Inferior parietal cortex (tissue), 1 donor: ENCODE measurements at regions not wholly inside any gene's neighbourhood (a gene's known extent, or its start where the extent isn't known, plus 50 kb on each side); places are given as distances from the start of the nearest gene placed in this dataset.

Experiments
- DNase-seq: peaks from one replicate; pipeline ENCODE4 v3.0.0-alpha.2; 2016; ENCODE audit errors: extremely low spot score

DNA sequence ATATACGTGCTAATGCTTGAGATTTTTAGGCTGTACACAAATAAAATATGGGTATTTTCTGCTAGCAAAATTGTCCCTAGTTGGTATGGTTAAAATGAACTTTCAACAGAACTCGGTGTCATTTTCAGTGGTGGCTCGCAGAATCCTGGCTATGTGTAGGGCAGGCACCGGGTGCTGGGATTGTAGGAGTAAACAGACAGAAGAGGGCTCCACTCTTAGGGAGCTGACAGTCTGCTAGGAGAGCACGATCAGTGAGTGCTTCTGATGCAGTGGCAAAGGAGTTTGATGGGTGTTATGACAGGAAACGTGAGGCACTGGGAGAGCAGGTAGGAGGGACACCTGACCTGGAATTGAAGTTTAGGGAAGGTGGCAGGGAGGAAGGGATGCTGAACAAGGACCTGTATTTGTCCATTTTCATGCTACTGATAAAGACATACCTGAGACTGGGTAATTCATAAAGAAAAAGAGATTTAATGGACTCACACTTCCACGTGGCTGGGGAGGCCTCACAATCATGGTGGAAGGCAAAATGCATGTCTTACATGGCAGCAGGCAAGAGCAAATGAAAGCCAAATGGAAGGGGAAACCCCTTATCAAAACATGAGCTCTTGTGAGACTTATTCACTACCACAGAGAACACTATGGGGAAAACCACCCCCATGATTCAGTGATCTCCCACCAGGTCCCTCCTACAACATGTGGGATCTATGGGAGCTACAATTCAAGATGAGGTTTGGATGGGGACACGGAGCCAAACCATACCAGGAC lies 105.4 kb upstream of the LCLAT1 start:
- DNase-seq: no peak

DNA sequence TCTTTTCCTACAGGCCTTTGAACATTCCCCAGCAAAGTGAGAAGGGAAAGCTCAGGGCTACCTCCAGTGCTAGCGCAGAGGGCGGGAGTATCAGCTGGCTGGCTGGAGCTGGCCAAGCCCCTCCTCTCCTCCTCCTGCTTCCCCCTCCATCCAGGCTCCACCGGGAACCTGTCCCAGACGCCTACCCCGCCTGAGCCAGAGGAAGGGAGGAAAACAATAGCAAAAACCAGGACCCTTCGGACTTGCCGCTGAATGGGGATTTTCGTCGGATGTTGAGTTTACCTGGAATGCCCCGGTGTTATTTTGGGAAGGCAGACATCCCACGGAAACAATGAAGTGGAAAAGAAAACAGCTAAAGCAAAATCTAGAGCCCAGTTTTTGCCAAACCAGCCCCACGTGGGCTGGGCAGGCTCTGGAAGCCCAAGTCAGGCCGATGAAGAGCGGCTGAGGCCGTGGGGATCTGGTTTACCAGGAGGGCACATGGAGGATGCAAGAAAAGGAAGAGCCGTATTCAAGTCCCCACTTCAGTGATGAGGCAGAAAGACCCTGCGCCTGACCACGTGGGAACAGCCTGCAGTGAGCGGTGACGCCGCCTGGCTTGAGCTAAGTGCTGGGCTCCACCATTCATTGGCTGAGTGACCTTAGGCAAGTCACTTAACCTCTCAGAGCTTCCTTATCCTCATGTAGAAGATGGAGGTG lies 100.4 kb upstream of the LCLAT1 start:
- no peak for DNase-seq

DNA sequence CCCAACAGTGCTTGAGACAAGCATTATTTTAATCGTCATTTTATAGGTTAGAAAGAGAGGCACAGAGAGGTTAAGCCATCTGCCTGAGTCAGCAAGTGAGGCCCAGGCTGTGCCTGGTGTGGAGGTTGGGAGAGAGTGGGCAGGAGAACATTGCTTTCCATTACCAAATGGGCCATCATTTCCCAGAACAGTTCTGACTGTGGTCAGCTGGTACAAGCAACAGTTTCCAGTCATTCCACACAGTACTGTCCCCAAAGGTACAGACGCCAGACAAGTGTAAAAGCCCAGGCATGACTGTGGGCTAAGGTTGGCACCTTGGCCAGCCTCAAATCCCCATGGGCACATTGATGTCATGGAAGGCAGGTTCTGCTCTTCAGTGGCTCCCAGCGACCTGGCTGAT lies 98.2 kb upstream of the LCLAT1 start:
- DNase-seq: no peak

DNA sequence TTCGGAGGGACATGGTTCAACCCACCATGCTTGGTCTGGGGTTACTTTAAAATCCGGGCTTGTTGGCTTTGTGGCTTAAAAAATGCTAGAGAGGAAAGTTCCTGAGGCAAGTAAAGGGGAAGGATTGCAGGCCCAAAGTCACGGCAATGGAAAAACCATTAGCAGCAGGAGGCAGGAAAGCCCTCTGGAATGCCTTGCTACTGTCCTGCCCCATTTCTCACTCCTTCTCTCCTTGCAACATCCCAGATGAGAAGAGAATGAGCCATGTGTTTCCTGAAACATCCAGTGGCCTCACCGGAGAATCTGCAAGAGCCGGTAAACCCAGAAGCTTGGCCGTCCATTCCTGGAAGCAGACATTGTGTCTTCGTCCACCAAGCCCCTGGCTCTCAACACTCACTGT lies 97.4 kb upstream of the LCLAT1 start:
- no peak for DNase-seq

DNA sequence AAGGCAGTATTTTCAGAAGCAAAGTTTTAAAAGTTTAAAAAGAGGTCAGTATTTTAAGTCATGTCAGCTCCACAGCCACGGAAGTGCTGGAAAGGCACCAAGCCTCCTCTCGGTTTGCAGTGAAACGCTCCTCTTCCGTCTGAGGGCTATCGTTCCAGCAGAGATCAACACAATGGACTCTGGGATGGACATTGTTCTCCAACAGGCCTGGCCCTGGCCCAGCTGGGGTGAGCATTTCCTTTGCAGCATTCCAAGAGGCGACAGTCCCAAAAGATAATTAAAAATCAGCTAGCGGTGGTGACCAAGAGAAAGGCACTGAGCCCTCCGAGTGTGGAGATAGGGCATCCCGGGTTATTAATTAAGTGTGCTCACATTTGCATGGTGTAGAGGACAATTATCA lies 95.9 kb upstream of the LCLAT1 start:
- DNase-seq: no peak

DNA sequence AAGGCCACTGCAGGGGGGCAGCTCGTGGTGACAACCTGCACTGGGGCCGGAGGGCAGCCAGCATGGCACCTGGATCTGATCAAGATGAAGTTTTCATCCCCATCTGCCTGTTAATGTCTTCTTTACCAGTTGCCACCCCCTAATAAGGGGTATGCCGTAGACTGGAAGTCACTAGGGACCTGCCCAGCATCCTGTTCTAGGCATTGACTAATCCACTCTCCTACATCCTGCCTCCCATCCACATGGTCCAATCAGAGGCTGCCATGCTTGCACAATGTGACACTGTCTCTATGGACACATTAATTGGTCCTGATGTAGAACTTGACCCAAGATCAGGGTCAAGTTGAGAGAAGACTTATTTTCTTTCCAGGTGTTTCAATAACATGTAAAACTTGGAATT lies 95.1 kb upstream of the LCLAT1 start:
- DNase-seq: no peak

DNA sequence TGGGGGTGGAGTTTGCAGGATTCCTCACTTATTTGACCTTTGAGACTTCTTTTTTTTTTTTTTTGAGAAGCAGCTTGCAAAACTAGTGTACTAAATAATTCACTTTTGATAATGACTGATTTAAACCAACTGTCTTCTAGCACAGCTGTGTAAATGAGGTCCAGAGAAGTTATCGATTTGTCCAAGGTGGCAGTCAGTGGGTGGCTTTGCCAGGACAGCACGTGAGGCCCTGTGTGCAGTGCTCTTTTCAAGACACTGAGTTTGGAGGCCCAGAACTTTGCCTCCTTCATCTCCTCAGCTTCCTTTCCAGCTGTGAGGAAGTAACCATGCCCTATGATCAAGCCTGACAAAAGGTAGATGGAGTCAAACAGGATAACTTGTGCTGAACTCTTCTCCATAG lies 92.9 kb upstream of the LCLAT1 start:
- DNase-seq: no peak

DNA sequence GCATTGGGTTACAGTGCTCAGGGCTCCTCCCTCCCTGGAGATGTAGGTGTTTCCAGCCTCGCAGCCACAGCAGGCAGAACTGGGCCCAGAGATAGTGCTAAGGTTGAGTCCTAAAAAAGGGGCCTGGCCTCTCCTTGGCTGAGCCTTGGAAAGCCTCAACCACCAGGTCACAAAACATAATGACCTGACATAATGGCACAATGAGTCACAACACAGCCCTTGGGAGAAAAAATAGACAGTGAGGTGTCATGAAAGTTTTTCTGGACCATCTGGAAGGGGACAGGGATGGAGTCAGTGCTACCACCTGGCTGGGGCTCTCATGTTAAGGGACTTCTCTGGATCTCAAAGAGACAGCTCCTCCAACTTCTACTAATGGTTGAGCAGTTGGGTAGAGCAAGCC lies 92.4 kb upstream of the LCLAT1 start:
- DNase-seq: no peak

DNA sequence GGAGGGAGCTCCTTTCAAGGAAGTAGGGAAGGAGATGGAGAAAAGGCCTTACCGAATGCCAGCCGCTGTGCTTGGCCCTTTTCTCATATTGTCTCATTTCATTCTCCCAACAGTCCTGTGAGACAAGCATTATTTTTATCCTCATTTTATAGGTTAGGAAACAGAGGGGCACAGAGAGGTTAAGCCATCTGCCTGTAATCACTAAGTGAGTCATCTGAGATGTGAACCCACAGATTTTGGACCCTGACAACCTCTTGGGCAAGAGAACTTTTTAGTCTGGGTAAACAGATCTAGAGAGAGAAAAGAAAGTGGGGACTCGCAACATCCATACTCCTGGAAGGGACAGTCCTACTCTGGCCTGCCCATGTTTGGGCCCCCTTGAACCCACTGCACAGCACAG lies 91.7 kb upstream of the LCLAT1 start:
- DNase-seq: no peak

DNA sequence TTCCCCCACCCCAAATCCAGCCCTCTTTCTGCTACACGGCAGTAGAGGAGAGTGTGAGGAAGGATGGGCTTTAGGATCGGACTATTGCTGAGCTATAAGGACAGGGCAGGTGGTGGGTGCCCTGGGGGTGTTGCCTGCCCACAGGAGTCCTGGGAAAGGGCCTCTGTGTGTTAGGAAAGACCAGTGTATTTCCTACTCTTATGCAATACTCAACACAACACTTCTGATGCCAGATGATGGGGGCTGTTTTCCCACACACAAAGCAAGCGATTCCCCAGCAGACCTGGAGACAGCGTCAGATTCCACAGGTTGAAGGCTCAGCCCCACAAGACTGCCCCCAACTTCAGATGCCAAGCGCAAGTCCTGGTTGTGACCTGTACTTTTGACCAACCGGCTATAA lies 91.0 kb upstream of the LCLAT1 start:
- DNase-seq: no peak

DNA sequence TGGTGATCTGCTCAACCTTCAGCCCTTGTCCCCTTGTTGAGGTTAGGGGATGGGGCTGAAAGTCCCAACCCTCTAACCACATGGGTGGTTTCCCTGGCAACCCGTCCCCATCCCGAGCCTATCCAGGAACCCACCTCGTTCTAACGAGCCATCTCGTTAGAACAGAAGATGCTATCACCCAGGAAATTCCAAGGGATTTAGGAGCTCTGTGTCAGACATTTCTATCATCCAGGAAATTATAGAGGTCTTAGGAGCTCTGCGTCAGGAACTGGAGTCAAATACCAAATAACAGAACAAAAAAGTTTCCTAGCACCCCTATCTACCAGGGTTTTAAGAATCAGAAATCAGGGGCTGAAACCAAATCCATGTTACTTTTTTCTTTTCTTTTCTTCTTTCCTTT lies 90.3 kb upstream of the LCLAT1 start:
- DNase-seq: no peak

DNA sequence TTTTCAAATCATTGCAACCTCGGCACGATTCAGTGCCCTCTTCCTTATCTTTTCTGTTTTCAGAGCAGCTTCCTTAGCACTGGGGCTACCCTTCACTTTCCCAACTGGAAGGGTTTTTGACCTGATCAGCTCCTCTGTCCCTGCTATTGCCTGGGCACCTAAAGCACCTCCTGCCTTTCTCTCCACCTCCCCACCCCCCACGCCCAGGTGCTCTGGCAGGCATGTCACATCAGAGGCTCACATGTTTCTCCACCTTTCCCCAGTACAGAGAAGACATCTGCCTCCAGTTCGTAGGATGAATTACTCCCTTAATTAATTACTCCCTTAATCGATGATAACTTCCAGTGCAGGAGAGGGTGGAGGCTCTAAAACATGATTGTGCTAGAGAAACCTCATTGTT lies 88.7 kb upstream of the LCLAT1 start:
- DNase-seq: no peak

DNA sequence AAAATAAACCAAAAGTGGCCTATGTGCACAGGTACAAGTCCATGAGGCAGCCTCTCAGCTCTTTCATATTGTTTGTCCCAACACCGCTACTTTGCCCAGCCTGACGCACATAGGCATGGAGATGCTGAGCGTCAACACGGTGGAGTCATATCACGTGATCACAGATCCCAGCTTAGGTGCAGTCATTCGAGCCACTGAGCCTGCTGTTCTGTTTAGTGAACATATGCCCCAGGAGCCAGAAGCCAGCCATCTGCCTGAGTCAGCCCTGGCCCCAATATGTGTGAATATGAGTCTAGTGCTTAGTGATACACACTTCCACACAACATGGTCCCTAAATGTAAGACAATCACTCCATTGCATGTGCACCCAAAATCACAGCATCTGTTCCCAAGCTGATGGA lies 88.2 kb upstream of the LCLAT1 start:
- no peak for DNase-seq

DNA sequence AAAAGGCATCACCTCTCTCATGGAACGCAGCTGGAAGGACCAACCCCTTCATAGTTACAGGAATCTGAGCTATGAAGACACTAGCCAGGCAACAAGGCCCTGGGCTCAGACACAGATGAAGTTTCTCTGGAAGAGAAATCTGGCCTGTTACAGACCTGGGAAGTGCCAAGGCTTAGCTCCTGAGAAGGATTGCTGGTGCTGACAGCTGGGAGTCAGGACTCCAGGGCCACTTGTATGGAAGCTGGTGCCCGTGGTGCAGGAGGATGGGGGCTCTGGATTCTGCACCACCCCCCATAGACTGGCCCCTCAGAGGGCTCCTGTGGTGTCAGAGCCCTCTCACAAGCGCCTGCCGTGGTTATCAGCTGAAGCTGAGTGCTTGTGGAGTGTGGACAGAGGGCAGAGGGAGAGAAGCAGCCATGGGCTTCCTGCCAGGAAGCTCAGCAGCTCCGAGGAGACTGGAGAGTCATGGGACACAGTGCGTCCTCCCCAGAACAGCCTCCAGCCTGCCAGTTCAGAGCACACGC lies 87.3 kb upstream of the LCLAT1 start:
- no peak for DNase-seq

DNA sequence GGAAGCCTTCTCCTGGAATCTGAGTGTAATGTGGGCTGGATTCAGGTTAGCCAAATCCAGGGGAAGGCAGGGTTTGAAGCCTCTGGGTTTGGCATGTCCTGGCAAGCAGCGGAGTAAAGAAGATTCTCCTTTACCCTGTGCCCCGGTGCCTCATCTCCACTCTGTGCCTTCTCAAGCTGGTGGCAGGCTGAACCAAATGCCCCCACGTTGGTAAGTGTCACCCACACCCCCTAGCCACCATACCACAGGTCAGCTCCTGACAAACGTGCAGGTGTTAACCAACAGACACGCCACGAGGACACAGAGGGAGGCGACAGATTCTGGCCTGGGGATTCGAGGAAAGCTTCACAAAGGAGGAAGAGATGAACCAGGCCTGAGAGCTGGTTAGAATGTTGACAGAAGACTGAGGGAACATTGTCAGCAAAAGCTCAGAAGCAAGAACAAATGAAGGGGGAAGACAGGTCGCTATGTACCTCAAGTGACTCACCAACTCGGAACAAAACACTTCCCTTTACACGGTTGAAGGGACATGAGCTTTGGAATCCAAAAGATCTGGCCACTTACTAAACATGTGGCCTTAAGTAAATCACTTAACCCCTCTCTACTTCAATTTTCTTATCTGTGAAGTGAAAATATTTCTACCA lies 85.2 kb upstream of the LCLAT1 start:
- DNase-seq: no peak

DNA sequence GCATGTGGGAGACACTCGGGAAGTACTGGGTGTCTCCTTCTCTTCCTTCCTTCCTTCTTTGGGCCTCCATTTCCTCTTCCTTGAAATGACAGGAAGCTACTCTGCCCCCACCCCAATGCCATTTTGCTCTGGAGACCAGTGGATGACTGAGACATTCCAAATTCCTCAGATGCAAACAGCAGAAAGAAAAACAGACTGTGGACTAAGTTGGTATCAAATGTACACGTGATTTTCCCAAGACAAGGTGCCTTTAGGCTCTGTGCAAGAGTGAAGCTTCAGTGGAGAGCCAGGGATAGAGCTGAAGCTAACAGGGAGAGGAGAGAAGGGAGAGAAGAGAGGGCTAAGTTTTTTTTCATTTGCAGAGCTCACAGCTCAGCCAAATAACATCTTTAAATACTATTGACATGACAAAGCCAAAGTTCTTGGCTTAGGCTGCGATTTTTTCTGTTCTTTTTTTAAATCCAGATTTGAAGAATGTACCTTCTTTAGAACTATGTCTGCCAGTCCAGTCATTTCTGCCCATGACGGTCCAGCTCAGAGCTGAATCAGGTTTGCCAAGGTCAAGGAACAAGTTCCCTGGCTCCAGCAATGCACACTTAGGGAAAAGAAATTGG lies 84.5 kb upstream of the LCLAT1 start:
- DNase-seq: no peak

DNA sequence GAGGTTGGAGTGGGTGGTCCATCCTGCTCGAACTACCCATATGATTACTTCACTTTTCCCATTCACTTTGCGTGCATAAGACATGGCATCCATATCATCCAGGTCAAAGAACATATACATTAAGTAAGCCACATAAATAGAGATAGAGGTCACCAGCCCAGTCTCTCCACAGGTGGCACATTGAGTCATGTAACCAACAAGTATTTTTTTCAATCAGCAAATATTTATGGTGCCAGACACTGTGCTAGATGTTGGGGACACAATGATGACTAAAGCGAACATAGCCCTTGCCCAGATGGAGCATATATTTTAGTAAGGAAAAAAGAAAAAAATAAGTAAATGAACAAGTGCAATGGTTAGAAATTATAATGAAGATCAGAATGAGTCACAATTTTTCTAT lies 83.6 kb upstream of the LCLAT1 start:
- no peak for DNase-seq

DNA sequence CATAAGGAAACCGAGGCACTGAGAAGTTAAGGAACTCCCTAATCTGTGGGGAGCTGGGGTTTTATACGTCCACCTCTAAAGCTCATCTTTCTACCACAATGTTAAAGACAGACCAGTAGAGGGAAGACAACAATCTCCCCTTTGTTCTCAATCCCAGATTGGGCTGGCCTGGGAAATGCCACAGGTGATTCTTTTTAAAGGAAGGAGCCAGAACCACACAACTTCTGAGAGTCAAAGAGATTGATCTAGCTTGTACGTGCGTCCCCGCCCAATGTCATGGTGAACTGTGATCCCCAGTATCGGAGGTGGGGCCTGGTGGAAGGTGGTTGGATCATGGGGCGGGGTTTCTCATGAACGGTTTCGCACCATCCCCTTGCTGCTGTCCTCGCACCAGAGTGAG lies 81.8 kb upstream of the LCLAT1 start:
- DNase-seq: no peak

DNA sequence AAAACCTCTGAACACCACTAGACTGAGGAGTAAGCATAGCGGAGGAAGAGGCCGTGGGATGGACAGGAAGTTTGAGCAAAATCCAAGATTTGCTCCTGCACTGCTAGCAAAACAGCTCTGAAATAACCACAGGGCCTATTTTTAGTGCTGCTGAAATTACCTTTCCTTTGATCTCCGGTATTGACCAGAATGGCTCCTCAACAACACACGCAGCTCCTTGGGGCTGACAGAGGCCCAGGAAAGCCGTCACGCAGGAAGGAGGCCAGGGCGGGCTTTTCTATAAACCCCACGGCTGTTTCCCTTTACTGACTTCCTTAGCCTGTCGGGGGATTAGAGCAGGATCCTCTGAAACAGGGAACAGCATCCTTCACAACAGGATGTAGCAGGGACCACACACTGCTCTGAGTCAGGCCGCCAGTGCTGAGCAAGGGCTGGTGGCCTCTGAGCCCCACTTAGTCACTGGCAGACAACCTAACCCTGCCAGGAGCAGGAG lies 80.8 kb upstream of the LCLAT1 start:
- DNase-seq: no peak

DNA sequence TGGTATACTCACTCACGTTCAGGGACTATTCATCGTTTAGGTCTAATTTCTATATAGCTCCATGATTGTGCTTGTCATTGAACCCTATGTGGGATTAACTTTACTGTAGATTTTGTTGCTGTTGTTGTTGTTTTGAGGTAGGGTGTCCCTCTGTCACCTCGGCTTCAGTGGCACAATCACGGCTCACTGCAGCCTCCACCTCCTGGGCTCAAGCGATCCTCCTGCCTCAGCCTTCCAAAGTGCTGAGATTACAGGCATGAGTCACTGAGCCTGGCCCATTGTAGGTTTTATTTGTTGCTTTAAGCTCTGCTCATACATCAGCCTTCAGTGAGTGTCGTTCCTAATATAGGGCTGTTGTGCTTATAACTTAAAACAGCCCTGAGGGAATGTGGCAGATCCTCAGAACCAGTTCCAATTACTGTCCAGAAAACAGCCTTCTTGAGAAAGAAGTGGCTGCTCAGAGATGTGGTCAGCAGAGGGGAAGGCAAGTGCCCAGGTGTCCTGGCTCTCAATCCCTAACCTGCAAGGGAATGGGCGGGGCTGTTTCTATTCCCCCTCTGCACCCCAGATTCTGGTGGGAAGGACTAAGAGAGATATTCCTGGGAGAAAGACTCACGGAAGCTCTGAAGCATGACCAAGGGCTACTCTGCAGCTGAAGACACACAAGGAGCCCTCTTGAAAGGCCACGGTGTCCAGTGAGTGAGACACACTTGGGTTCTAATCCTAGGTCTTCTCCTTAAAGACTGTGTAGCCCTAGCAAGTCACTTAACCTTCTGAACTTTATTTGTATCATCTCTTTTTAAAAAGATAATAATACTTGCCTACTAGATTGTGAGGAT lies 79.6 kb upstream of the LCLAT1 start:
- DNase-seq: no peak

DNA sequence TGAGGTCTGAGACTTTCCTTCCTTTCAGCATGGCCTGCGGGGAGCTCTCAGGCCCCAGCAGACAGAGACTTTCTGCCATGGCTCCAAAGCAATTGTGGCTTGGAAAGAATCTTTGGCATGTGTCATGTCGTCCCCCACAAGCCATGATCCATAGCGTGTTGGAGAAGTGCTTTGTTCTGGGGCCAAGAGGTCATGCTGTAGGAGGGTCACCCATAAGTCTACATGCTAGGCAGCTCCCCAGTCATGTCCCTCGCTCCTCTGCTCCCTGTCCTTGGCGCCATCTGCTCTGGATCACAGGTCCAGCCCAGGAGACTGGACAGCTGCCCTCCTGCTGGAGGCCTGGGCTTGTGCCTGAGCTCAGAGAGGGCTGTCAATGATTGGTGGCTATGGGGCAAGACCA lies 78.8 kb upstream of the LCLAT1 start:
- no peak for DNase-seq
